Forelimb muscle (tissue), 1 donor: ENCODE measurements at regions not wholly inside any gene's neighbourhood (a gene's known extent, or its start where the extent isn't known, plus 50 kb on each side); places are given as distances from the start of the nearest gene placed in this dataset.

Experiments
- DNase-seq: peaks from one replicate; pipeline ENCODE4 v3.0.0-alpha.2; 2013; ENCODE audit warnings: low read depth

GRCh38 chr2:121900391-121900790 lies 144.9 kb downstream of the TSN start:
- DNase-seq: no peak

GRCh38 chr2:121902171-121902591 lies 146.7 kb downstream of the TSN start:
- DNase-seq: no peak

GRCh38 chr2:121902616-121903015 lies 147.2 kb downstream of the TSN start:
- DNase-seq: no peak

GRCh38 chr2:121903037-121903689 lies 147.7 kb downstream of the TSN start:
- no peak for DNase-seq

- no peak for DNase-seq
Measured at GRCh38 chr2:121904656-121905055, 149.2 kb downstream of the TSN start.

- no peak for DNase-seq
Measured at GRCh38 chr2:121905201-121905600, 149.8 kb downstream of the TSN start.

- no peak for DNase-seq
Measured at GRCh38 chr2:121906170-121906569, 150.7 kb downstream of the TSN start.

- no peak for DNase-seq
Measured at GRCh38 chr2:121907928-121908327, 152.5 kb downstream of the TSN start.

- no peak for DNase-seq
Measured at GRCh38 chr2:121910139-121910538, 154.7 kb downstream of the TSN start.

- no peak for DNase-seq
Measured at GRCh38 chr2:121911036-121911435, 155.6 kb downstream of the TSN start.

GRCh38 chr2:121917143-121917542 lies 161.7 kb downstream of the TSN start:
- no peak for DNase-seq

- no peak for DNase-seq
Measured at GRCh38 chr2:121918231-121918630, 162.8 kb downstream of the TSN start.

GRCh38 chr2:121919803-121920202 lies 164.4 kb downstream of the TSN start:
- DNase-seq: no peak

GRCh38 chr2:121925466-121925865 lies 170.0 kb downstream of the TSN start:
- DNase-seq: no peak

- no peak for DNase-seq
Measured at GRCh38 chr2:121943285-121943684, 187.8 kb downstream of the TSN start.

GRCh38 chr2:121944072-121944831 lies 188.8 kb downstream of the TSN start:
- no peak for DNase-seq

GRCh38 chr2:121947674-121948073 lies 192.2 kb downstream of the TSN start:
- DNase-seq: no peak

- no peak for DNase-seq
Measured at GRCh38 chr2:121949271-121949670, 193.8 kb downstream of the TSN start.

- DNase-seq: no peak
Measured at GRCh38 chr2:121955426-121955825, 200.0 kb downstream of the TSN start.

- DNase-seq: no peak
Measured at GRCh38 chr2:121955872-121956271, 200.4 kb downstream of the TSN start.

- DNase-seq: no peak
Measured at GRCh38 chr2:121960251-121960650, 204.8 kb downstream of the TSN start.

GRCh38 chr2:121961761-121962160 lies 206.3 kb downstream of the TSN start:
- no peak for DNase-seq

GRCh38 chr2:121965661-121966060 lies 210.2 kb downstream of the TSN start:
- no peak for DNase-seq
